AG10803 (cell line): ENCODE measurements at regions not wholly inside any gene's neighbourhood (a gene's known extent, or its start where the extent isn't known, plus 50 kb on each side); places are given as distances from the start of the nearest gene placed in this dataset.

ENCODE experiments used
- DNase-seq: peaks from one replicate; pipeline ENCODE4 v3.0.0; 2010; ENCODE audit warnings: low read depth
- H3K4me3 ChIP-seq: 2 replicates; pipeline ENCODE4 v1.5.1; 2011; ENCODE audit warnings: mild to moderate bottlenecking, low read length, control low read depth
- CTCF ChIP-seq: conservative IDR thresholded peaks from 2 replicates; pipeline ENCODE4 v1.5.1; 2011; ENCODE audit warnings: mild to moderate bottlenecking, low read length, control low read depth, inconsistent platforms

GRCh38 chr11:29125606-29126005 is 891.2 kb downstream of the KCNA4 start:
- no peak overlapping the region for H3K4me3 ChIP-seq
- TF ChIP-seq CTCF: no peak
- DNase-seq: peak; percentile 26

- no peak for DNase-seq
- TF ChIP-seq CTCF: no peak
- no peak overlapping the region for H3K4me3 ChIP-seq
Measured at GRCh38 chr11:29124470-29124869, 892.4 kb downstream of the KCNA4 start.

GRCh38 chr11:29119707-29120618 is 896.9 kb downstream of the KCNA4 start:
- H3K4me3 ChIP-seq: no peak overlapping the region
- peak; percentile 72 for DNase-seq
- no peak for TF ChIP-seq CTCF

GRCh38 chr11:29119116-29119515 is 897.7 kb downstream of the KCNA4 start:
- no peak overlapping the region for H3K4me3 ChIP-seq
- DNase-seq: no peak
- TF ChIP-seq CTCF: no peak

GRCh38 chr11:29100967-29101366 is 915.9 kb downstream of the KCNA4 start:
- DNase-seq: no peak
- no peak overlapping the region for H3K4me3 ChIP-seq
- TF ChIP-seq CTCF: no peak

GRCh38 chr11:29095821-29096220 is 921.0 kb downstream of the KCNA4 start:
- DNase-seq: peak; percentile 29
- TF ChIP-seq CTCF: no peak
- no peak overlapping the region for H3K4me3 ChIP-seq
